Fibroblast of gingiva (primary cell): ENCODE measurements at regions not wholly inside any gene's neighbourhood (a gene's known extent, or its start where the extent isn't known, plus 50 kb on each side); places are given as distances from the start of the nearest gene placed in this dataset.
"Not testable (repeated sequence)": the region's sequence is repeated elsewhere in the genome, so short reads cannot be mapped to it uniquely, and the experiment has no call there.

ENCODE experiments used
- DNase-seq: peaks from one replicate; pipeline ENCODE4 v3.0.0-alpha.2; 2011; ENCODE audit warnings: low read depth

DNA sequence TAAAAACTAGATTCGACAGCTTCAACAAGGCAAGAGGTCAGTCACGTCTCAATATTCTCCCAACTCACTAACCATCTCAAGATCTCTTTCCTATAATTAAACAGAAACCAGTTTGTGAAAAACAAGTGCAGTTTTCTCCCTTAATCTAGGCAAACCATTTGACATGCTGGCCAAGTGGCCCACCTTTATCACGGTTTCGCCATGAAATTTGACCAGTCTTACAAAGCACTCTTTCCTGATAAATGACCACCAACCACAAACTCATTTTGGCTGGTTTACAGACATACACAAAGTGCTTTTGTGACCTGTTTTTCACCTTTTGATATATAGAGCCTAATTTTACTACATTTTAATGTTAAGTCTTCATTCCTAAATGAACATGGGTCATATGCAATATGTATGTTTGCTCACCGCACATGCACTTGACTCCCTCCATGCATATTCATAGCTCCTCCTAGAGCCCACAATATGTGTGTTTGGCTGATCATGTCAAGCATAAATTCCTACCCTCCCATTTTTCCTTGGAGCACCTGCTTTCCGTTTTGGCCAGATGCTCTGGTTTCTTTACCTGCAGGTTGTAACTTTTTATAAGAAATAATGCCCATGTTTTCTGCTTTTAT lies 385.1 kb downstream of the RAD51AP2 start:
- DNase-seq = no peak

GRCh38 chr2:17130627-17131026 lies 387.6 kb downstream of the RAD51AP2 start:
- DNase-seq = not testable (repeated sequence)

DNA sequence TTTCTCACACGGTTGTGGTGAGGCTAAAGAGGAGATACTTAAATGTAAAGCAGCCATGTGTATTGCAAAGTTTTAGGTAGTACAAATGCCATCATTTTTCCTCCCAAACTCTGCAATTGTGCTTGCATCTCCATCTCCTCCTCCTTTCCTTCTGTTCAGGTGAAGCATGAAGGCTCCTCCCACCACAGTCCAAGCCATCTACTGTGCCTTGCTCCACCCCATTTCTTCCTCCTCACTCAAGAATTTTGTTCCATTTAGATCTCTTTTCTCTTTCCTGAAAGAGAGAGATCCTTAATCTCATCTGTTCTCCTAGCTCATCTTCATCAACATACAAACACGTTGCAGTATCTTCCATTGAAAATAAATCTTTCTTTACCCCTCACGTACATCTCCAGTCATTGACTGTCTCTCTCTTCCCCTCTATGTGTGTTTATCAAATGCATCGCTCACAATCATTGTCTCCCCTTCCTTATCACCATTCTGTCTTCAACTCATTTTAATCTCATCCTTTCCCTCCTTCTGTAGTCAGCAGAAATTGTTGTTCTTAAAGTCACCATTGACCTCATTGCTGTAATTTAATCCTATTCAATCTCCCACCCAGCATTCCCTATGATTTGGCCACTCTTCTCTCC lies 392.1 kb downstream of the RAD51AP2 start:
- no peak for DNase-seq

DNA sequence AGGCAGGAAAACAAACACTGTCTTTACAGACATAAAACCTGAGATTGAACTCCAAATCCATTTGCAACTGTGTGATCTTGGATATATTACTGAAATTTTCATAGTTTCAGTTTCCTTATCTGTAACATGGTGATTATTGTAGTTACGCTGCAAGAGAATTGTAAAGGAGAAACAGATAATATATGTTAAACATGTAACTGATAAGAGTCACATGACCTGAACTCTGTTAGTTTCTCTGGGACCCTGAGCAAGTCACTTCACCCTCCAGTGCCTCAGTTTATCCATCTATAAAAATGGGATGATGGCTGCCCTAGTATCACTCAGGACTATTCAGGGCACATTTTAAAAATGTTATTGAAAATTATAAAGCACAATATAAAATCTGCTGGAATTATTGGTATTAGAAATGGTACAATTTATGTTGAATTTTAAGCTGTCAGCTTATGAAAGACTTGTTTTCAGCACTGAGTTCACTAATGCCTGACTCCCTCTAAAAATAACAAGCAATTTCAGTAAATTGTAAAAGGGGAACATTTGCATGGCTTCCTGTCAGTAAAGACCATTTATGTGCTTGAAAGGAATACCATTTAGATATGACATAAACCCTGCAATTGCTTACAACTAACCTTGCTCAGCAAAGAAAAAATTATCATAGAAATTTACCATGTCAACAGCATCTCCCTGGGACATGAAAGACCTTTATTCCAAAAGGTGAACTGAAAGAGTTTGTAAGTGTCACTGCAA lies 393.5 kb downstream of the RAD51AP2 start:
- DNase-seq = no peak

DNA sequence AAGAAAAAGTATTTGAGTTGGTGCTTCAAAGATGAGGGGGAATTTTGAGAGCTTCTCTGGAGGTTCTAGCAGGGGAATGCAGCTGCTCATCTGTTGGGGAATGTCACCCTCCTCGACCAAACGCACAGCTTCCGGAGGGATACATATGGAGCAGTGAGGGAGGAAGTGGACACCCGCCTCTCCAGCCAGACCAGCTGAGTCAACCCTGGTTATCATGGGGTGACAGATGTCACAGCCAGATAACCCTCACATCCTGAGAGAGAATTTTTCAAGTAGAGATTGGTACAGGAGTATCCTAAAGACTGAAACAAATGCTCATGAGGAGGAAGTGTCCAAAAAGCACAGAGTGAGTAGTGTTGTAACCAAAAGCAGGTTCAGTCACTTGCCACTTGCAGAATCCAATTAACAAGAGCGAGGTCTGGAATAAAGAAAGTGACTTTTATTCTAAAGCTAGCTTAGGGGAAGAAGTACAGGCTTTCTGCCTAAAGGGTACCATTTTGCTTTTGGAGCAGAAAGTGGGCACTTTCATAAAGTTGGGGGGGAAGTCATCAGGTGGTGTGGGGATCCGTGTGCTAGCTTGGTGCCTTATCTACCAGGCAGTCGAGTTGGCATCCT lies 395.2 kb downstream of the RAD51AP2 start:
- no peak for DNase-seq

- DNase-seq = no peak
Measured at GRCh38 chr2:17115466-17115865, 402.8 kb downstream of the RAD51AP2 start.

GRCh38 chr2:17115042-17115441 lies 403.2 kb downstream of the RAD51AP2 start:
- DNase-seq = no peak

GRCh38 chr2:17107871-17108270 lies 410.4 kb downstream of the RAD51AP2 start:
- DNase-seq = no peak

- DNase-seq = no peak
Measured at GRCh38 chr2:17107151-17107550, 411.1 kb downstream of the RAD51AP2 start.

GRCh38 chr2:17106418-17106817 lies 411.8 kb downstream of the RAD51AP2 start:
- no peak for DNase-seq

DNA sequence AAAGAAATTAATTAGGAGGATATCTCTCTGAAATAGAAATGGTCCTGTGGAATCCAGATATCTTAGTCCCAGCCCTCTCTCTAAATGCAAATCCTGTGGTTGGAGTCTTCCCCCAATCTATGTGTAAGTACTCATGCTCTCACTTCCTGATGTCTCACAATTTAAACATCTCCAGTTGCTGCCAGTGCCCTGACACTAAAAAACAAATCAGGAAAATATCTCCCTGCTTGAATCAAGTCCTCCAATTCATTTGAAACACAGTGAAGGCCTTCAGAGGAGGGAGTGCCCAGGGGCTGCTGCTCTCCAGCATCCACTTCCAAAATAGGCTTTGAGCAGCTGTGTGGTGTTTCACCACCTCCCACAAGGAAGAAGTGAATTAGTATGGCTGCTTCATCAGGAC lies 413.8 kb downstream of the RAD51AP2 start:
- no peak for DNase-seq

DNA sequence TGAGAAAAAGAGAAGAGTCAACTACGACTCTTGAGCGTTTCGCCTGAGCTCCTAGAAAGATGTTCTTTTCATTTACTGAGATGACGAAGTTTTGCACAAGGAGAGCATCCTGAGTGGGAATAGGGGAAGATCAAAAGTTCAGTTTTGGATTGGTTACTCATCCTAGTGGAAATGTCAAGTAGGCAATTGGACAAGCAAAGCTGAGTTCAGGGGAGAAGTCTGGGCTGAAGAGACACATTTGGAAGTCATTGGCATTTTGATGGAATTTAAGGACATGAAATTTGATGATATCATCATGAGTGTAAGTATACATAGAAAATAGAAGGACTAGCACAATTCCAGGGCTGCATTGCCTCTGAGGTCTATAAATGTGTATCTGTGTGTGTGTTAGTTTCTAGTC lies 416.6 kb downstream of the RAD51AP2 start:
- no peak for DNase-seq

DNA sequence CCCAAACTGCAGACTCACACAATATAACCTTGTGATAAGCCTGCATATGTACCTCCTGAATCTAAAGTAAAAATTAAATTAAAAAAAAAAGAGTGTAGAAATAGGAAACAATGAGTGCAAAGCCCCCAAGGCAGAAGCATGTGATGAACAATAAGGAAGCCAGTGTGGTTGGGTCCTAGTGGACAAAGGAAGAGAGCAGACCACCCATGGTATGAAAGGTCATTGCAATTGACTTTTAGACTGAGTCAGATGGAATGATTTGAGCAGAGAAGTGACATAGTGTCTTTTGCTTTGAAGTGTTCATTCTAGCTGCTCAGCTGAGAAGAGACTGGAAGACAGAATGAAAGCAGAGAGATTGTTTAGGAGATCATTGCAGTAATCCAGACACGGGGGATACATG lies 417.1 kb downstream of the RAD51AP2 start:
- DNase-seq = no peak

DNA sequence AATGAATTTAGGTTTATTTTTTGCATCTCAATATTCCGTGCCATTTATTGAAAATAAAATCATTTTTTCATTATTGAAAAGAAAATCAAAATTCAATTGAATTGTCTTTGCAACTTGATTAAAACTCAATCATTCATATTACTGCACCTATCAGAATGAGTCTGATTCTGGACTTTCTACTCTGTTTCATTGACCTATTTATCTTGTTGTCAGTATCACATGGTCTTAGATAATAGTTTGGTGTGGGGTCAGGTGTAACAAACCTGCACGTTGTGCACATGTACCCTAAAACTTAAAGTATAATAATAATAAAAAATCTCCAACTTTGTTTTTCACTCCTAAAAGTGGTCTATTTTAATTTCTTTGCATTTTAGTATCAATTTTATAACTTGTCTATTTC lies 422.9 kb downstream of the RAD51AP2 start:
- no peak for DNase-seq

DNA sequence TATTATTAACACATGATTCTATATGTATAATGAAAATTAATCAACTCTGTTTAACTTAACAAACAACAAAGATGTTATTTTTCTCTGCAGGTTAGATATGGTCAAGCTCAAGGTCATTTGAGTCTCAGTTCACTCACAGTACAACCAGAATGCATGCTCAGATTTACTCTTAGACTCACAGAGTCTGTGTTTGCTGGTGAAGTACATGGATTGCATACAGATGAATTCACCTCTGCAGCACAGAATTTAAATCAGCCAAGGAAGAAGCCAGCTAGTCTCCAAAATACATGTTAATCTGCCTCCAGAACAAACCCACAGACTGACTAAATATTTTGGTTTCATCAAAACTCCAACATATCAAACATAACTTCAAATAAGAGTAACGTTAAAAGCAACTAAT lies 424.5 kb downstream of the RAD51AP2 start:
- no peak for DNase-seq

DNA sequence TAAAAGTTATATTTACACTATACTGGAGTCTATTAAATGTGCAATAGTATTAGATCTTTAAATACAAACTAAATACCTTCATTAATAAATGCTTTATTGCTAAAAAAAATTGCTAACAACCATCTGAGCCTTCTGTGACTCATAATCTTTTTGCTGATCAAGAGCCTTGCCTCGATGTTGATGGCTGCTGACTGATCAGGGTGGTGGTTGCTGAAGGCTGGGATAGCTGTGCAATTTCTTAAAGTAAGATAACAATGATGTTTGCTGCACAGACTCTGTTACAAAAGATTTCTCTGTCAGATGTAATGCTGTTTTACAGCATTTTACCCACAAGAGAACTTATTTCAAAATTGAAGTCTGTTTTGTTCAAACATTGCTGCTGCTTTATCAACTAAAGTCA lies 421.4 kb upstream of the CYRIA start:
- no peak for DNase-seq

DNA sequence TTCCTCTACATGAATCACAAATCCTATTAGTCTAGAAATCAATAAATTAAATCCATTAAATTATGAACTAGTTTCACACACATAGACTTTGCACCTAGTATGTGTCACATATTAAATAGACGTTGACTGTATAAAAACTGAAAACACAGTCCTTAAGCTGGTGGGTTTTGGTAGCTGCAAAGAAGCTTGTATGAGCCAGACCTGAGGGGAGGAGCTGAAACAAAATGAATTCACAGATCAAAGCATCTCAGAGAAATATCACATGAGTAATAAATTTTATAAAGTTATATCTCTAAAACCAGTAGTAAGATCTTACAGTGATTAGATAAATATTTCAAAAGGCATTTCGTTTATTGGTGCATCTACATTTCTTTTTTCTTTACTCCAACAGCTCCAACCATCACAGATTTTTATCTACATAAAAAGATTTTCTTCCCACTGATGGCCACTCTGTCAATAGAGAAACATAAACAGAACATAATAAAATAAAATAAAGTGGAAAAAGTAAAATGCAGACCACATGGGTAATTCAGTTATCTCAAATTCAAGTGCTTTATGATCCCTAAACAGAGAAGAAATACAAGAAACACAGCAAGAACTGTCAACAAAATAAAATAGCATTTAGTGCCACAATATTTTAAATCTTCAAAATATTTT lies 420.0 kb upstream of the CYRIA start:
- no peak for DNase-seq

GRCh38 chr2:17084877-17085276 lies 419.2 kb upstream of the CYRIA start:
- no peak for DNase-seq

GRCh38 chr2:17083902-17084301 lies 418.3 kb upstream of the CYRIA start:
- DNase-seq = no peak

- no peak for DNase-seq
Measured at GRCh38 chr2:17079262-17079661, 413.6 kb upstream of the CYRIA start.

GRCh38 chr2:17076533-17076932 lies 410.9 kb upstream of the CYRIA start:
- no peak for DNase-seq

DNA sequence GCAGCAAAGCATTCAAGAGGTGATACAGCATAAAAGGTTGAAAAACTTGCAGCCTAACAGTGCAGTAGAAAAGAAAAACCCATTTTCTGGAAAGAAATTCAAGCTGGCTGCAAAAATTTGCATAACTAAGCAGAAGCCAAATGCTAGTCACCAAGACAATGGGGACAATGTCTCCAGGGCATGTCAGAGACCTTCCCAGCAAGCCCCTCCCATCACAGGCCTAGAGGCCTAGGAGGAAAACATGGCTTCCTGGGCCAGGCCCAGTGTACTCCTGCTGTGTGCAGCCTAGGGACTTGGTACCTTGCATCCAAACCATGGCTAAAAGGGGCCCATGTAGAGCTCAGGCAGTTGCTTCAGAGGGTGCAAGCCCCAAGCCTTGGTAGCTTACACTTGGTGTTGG lies 405.1 kb upstream of the CYRIA start:
- no peak for DNase-seq

DNA sequence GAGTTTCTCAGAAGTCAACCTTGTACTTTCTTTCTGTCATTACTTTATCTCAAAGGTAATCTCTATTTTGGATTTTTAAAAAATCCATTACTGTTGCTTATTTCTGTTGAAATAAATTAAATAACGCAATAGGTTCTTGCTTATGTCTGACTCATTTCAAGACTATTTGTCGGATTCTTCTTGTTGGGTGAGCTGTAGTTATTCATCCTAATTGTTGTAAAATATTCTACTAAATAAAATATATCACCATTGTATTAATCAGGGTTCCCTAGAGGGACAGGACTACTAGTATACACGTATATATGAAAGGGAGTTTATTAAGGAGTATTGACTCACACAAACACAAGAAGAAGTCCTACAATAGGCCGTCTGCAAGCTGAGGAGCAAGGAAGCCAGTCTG lies 403.9 kb upstream of the CYRIA start:
- no peak for DNase-seq
